DND-41 (cell line): ENCODE measurements at regions not wholly inside any gene's neighbourhood (a gene's known extent, or its start where the extent isn't known, plus 50 kb on each side); places are given as distances from the start of the nearest gene placed in this dataset.

Source experiments
- ATAC-seq: fragments of 200-7000 bp; cut with Tn5 transposase; 3 replicates; pipeline ENCODE4 v1.9.1; 2021; ENCODE audit warnings: low read depth; ENCODE audit not compliant: insufficient read depth
- DNase-seq: peaks from one replicate; pipeline ENCODE4 v3.0.0-alpha.2; 2020
- H2AFZ ChIP-seq: 2 replicates; pipeline ENCODE4 v1.6.0; 2012; ENCODE audit warnings: low read depth, low read length
- H3K27ac ChIP-seq: 2 replicates; pipeline ENCODE4 v1.5.1; 2012; ENCODE audit warnings: low read length, inconsistent platforms
- H3K27me3 ChIP-seq: fragments of 200-600 bp; sonication (generic); 2 replicates; pipeline ENCODE4 v1.6.0; 2012; ENCODE audit warnings: low read length, mild to moderate bottlenecking, inconsistent platforms; ENCODE audit not compliant: insufficient read depth, poor library complexity
- H3K36me3 ChIP-seq: 2 replicates; pipeline ENCODE4 v1.5.1; 2012; ENCODE audit warnings: low read length, inconsistent platforms; ENCODE audit not compliant: insufficient read depth
- H3K4me1 ChIP-seq: 2 replicates; pipeline ENCODE4 v1.5.1; 2012; ENCODE audit warnings: mild to moderate bottlenecking, low read length; ENCODE audit not compliant: insufficient read depth
- H3K4me2 ChIP-seq: 2 replicates; pipeline ENCODE4 v1.6.0; 2012; ENCODE audit warnings: mild to moderate bottlenecking, moderate library complexity, low read length, inconsistent platforms; ENCODE audit not compliant: insufficient read depth
- H3K4me3 ChIP-seq, 2 experiments: fragments of 200-600 bp in 1 of 2; shearing (Covaris generic) in 1 of 2; 2 replicates each; pipeline ENCODE4 v1.5.1; 2012 to 2016; ENCODE audit warnings: inconsistent platforms in 2 of 2, low read length in 2 of 2, mild to moderate bottlenecking in 2 of 2, low read depth in 1 of 2, moderate library complexity in 1 of 2
- H3K79me2 ChIP-seq: 2 replicates; pipeline ENCODE4 v1.6.0; 2012; ENCODE audit warnings: low read length, inconsistent platforms; ENCODE audit not compliant: insufficient read depth
- H3K9ac ChIP-seq: 2 replicates; pipeline ENCODE4 v1.6.0; 2012; ENCODE audit warnings: low read depth, mild to moderate bottlenecking, inconsistent platforms, low read length, moderate library complexity
- H3K9me3 ChIP-seq: 2 replicates; pipeline ENCODE4 v1.5.1; 2012; ENCODE audit warnings: low read length, moderate library complexity, mild to moderate bottlenecking, inconsistent platforms; ENCODE audit not compliant: insufficient read depth, severe bottlenecking
- H4K20me1 ChIP-seq: 2 replicates; pipeline ENCODE4 v1.6.0; 2012; ENCODE audit warnings: low read length; ENCODE audit not compliant: insufficient read depth
- CTCF ChIP-seq: IDR thresholded peaks from 2 replicates; pipeline ENCODE4 v1.5.1; 2012; ENCODE audit warnings: borderline replicate concordance, low read length, moderate library complexity, mild to moderate bottlenecking; ENCODE audit not compliant: poor library complexity, severe bottlenecking; ENCODE audit errors: extremely low read depth
- EZH2 ChIP-seq: IDR thresholded peaks from 3 replicates; pipeline ENCODE4 v1.6.1; 2012; ENCODE audit warnings: borderline replicate concordance, low read depth, mild to moderate bottlenecking, moderate library complexity, low read length, inconsistent platforms; ENCODE audit not compliant: severe bottlenecking

DNA sequence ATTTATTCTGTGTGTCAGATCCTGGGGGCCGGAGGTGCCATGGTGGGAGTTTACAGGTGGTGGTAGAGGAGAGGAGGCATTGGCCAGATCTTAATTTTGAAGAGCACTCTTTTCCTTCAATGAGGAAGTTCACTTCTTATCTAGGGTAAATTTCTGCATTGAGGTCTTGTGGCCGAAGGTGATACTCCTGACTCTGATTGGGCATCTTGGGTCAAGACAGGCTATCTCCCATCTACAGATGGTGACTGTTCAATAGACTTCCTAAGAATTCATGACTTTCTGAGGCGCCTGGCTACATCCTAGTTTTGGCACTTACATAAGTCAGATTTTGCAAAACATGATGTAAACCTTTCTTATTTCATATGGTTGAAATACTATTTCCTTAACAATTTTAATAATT lies 135.2 kb downstream of the SUCLA2 start:
- TF ChIP-seq EZH2 = no peak
- TF ChIP-seq CTCF = no peak
- Histone ChIP-seq H3K79me2 (no peaks in the 10 kb centered on the region), H3K4me2 (no peak overlapping the region), H3K9me3 (no peaks in the 10 kb centered on the region), H3K9ac (no peak overlapping the region), H3K36me3 (no peaks in the 10 kb centered on the region), H3K27me3 (no peaks in the 10 kb centered on the region), H4K20me1 (no peaks in the 10 kb centered on the region), H3K27ac (no peak overlapping the region), H2AFZ (no peak overlapping the region), H3K4me1 (no peaks in the 10 kb centered on the region), H3K4me3 (no peak overlapping the region)
- DNase-seq (no peak), ATAC-seq (no peak)

DNA sequence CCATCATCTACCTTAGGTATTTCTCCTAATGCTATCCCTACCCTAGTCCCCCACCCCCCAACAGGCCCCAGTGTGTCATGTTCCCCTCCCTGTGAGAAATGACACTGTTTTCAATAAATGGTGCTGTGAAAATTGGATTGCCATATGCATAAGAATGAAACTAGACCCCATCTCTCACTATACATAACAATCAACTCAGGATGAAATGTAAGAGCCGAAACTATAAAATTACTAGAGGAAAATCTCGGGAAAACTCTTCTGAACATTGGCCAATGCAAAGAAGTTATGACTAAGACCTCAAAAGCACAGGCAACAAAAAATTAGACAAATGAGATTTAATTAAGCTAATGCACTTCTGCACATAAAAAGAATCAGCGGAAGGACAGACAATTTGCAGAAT lies 138.2 kb downstream of the SUCLA2 start:
- Histone ChIP-seq H3K27me3 (no peaks in the 10 kb centered on the region), H3K4me2 (no peak overlapping the region), H3K79me2 (no peaks in the 10 kb centered on the region), H3K36me3 (no peaks in the 10 kb centered on the region), H3K9ac (no peak overlapping the region), H2AFZ (no peak overlapping the region), H3K9me3 (no peaks in the 10 kb centered on the region), H3K4me1 (no peaks in the 10 kb centered on the region), H4K20me1 (no peaks in the 10 kb centered on the region), H3K4me3 (no peak overlapping the region), H3K27ac (no peak overlapping the region)
- TF ChIP-seq CTCF (no peak), EZH2 (no peak)
- DNase-seq (no peak), ATAC-seq (no peak)

GRCh38 chr13:47859165-47859564 lies 141.9 kb downstream of the SUCLA2 start:
- Histone ChIP-seq H3K4me1 (no peaks in the 10 kb centered on the region), H3K36me3 (no peaks in the 10 kb centered on the region), H3K79me2 (no peaks in the 10 kb centered on the region), H2AFZ (no peak overlapping the region), H3K4me3 (no peak overlapping the region), H3K4me2 (no peak overlapping the region), H3K27me3 (no peaks in the 10 kb centered on the region), H4K20me1 (no peaks in the 10 kb centered on the region), H3K9me3 (no peaks in the 10 kb centered on the region), H3K9ac (no peak overlapping the region), H3K27ac (no peak overlapping the region)
- no peak for DNase-seq
- ATAC-seq = no peak
- TF ChIP-seq EZH2 (no peak), CTCF (no peak)
